Ishikawa (cell line): ENCODE measurements at regions not wholly inside any gene's neighbourhood (a gene's known extent, or its start where the extent isn't known, plus 50 kb on each side); places are given as distances from the start of the nearest gene placed in this dataset.

ENCODE experiments used
- CEBPB ChIP-seq: IDR thresholded peaks from 2 replicates; pipeline ENCODE4 v1.6.1; 2012
- CREB1 ChIP-seq: IDR thresholded peaks from 2 replicates; pipeline ENCODE4 v1.6.1; 2012; ENCODE audit warnings: low read depth
- EGR1 ChIP-seq: IDR thresholded peaks from 2 replicates; pipeline ENCODE4 v1.6.1; 2012
- EP300 ChIP-seq: IDR thresholded peaks from 2 replicates; pipeline ENCODE4 v1.6.1; 2012; ENCODE audit warnings: borderline replicate concordance
- RAD21 ChIP-seq: IDR thresholded peaks from 2 replicates; pipeline ENCODE4 v1.6.1; 2012; ENCODE audit warnings: low read depth
- TAF1 ChIP-seq: IDR thresholded peaks from 2 replicates; pipeline ENCODE4 v1.6.1; 2012; ENCODE audit warnings: low read depth, mild to moderate bottlenecking
- YY1 ChIP-seq: IDR thresholded peaks from 2 replicates; pipeline ENCODE4 v1.6.1; 2012; ENCODE audit warnings: low read depth
- ZBTB7A ChIP-seq: IDR thresholded peaks from 2 replicates; pipeline ENCODE4 v1.6.1; 2012; ENCODE audit warnings: low read depth
- TF ChIP-seq, protein P1 (sequence below): IDR thresholded peaks from 2 replicates; pipeline ENCODE4 v1.6.1; 2012
- TF ChIP-seq, protein P2 (sequence below): IDR thresholded peaks from 2 replicates; pipeline ENCODE4 v1.6.1; 2012; ENCODE audit warnings: low read depth, mild to moderate bottlenecking
- TF ChIP-seq, protein P3 (sequence below): IDR thresholded peaks from 2 replicates; pipeline ENCODE4 v1.6.1; 2012

DNA sequence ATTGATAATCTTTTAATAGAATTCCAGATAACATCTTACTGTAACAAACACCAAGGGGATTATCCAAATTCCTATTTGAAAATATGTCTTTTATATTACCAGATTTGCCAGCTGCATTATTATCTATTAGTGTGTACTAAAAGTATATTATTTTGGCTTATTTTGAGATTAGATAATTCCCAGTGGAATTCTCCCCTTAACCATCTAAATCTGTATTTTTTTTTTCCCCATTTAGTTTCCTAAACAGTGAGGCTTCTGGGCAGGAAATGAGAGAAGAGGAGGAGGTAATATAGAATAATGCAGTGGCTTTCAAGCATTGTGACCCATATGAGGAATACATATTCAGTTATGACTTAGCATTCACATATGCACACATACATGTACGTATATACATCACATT lies 53.5 kb upstream of the ABL1 start:
- TF ChIP-seq EP300 (no peak), CEBPB (no peak), TAF1 (no peak), RAD21 (no peak), YY1 (no peak), EGR1 (no peak), CREB1 (no peak), ZBTB7A (no peak)
- TF ChIP-seq, protein P1, sequence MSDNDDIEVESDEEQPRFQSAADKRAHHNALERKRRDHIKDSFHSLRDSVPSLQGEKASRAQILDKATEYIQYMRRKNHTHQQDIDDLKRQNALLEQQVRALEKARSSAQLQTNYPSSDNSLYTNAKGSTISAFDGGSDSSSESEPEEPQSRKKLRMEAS: no peak
- TF ChIP-seq, protein P2, sequence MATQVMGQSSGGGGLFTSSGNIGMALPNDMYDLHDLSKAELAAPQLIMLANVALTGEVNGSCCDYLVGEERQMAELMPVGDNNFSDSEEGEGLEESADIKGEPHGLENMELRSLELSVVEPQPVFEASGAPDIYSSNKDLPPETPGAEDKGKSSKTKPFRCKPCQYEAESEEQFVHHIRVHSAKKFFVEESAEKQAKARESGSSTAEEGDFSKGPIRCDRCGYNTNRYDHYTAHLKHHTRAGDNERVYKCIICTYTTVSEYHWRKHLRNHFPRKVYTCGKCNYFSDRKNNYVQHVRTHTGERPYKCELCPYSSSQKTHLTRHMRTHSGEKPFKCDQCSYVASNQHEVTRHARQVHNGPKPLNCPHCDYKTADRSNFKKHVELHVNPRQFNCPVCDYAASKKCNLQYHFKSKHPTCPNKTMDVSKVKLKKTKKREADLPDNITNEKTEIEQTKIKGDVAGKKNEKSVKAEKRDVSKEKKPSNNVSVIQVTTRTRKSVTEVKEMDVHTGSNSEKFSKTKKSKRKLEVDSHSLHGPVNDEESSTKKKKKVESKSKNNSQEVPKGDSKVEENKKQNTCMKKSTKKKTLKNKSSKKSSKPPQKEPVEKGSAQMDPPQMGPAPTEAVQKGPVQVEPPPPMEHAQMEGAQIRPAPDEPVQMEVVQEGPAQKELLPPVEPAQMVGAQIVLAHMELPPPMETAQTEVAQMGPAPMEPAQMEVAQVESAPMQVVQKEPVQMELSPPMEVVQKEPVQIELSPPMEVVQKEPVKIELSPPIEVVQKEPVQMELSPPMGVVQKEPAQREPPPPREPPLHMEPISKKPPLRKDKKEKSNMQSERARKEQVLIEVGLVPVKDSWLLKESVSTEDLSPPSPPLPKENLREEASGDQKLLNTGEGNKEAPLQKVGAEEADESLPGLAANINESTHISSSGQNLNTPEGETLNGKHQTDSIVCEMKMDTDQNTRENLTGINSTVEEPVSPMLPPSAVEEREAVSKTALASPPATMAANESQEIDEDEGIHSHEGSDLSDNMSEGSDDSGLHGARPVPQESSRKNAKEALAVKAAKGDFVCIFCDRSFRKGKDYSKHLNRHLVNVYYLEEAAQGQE: no peak
- TF ChIP-seq, protein P3, sequence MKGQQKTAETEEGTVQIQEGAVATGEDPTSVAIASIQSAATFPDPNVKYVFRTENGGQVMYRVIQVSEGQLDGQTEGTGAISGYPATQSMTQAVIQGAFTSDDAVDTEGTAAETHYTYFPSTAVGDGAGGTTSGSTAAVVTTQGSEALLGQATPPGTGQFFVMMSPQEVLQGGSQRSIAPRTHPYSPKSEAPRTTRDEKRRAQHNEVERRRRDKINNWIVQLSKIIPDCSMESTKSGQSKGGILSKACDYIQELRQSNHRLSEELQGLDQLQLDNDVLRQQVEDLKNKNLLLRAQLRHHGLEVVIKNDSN: no peak
